HFFc6 (cell line): ENCODE measurements at regions not wholly inside any gene's neighbourhood (a gene's known extent, or its start where the extent isn't known, plus 50 kb on each side); places are given as distances from the start of the nearest gene placed in this dataset.

ENCODE experiments used
- DNase-seq: peaks from one replicate; pipeline ENCODE4 v3.0.0-alpha.2; 2018
- H3K27ac Mint-ChIP-seq: 2 replicates; pipeline ENCODE4 v1.8.0; 2020; ENCODE audit warnings: mild to moderate bottlenecking, mixed read lengths
- H3K27me3 Mint-ChIP-seq: 2 replicates; pipeline ENCODE4 v1.8.0; 2021; ENCODE audit warnings: mild to moderate bottlenecking, moderate library complexity, mixed read lengths; ENCODE audit not compliant: insufficient read depth
- H3K36me3 Mint-ChIP-seq: 2 replicates; pipeline ENCODE4 v1.8.0; 2021; ENCODE audit warnings: low read depth, mixed read lengths
- H3K4me1 Mint-ChIP-seq: 2 replicates; pipeline ENCODE4 v1.8.0; 2020; ENCODE audit warnings: low read depth, mixed read lengths
- H3K4me3 Mint-ChIP-seq: 2 replicates; pipeline ENCODE4 v1.8.0; 2020; ENCODE audit warnings: mild to moderate bottlenecking, moderate library complexity, mixed read lengths
- H3K9me3 Mint-ChIP-seq: 2 replicates; pipeline ENCODE4 v1.8.0; 2020; ENCODE audit warnings: mild to moderate bottlenecking, mixed read lengths
- CTCF ChIP-seq: fragments of 200-600 bp; sonication (generic); IDR thresholded peaks from 2 replicates; pipeline ENCODE4 v1.5.0; 2021; ENCODE audit warnings: antibody characterized with exemption, mild to moderate bottlenecking

- H3K27me3 Mint-ChIP-seq, result no peaks in the 10 kb centered on the region
- no peak for TF ChIP-seq CTCF
- peaks cover 11% of the 10 kb centered on the region; the same call in 1 of the 2 replicates for H3K9me3 Mint-ChIP-seq
- H3K27ac Mint-ChIP-seq, result no peak overlapping the region
- H3K36me3 Mint-ChIP-seq, result peaks cover 15% of the 10 kb centered on the region; the same call in 1 of the 2 replicates
- no peak for DNase-seq
- H3K4me3 Mint-ChIP-seq, result no peak overlapping the region
- peaks cover 28% of the 10 kb centered on the region for H3K4me1 Mint-ChIP-seq
Observed at GRCh38 chr2:226575928-226576327, 223.7 kb downstream of the IRS1 start.

GRCh38 chr2:226573158-226573557 lies 226.5 kb downstream of the IRS1 start:
- H3K27ac Mint-ChIP-seq, result no peak overlapping the region

GRCh38 chr2:226564667-226565066 lies 235.0 kb downstream of the IRS1 start:
- no peak overlapping the region for H3K4me3 Mint-ChIP-seq
- H3K9me3 Mint-ChIP-seq, result no peaks in the 10 kb centered on the region
- no peaks in the 10 kb centered on the region for H3K36me3 Mint-ChIP-seq
- no peak for TF ChIP-seq CTCF
- no peak for DNase-seq
- H3K4me1 Mint-ChIP-seq, result no peaks in the 10 kb centered on the region
- no peaks in the 10 kb centered on the region for H3K27me3 Mint-ChIP-seq
- no peak overlapping the region for H3K27ac Mint-ChIP-seq

More at GRCh38 chr2:226573158-226573557, 226.5 kb downstream of the IRS1 start:
- TF ChIP-seq CTCF, result no peak
- Mint-ChIP-seq H3K4me1 (peaks cover under 1% of the 10 kb centered on the region; the same call in 1 of the 2 replicates), H3K4me3 (no peak overlapping the region), H3K36me3 (peaks cover 5% of the 10 kb centered on the region; the same call in 1 of the 2 replicates), H3K9me3 (no peaks in the 10 kb centered on the region), H3K27me3 (no peaks in the 10 kb centered on the region)
- no peak for DNase-seq

GRCh38 chr2:226561962-226562361 lies 237.7 kb downstream of the IRS1 start:
- peaks cover 2% of the 10 kb centered on the region for H3K4me1 Mint-ChIP-seq
- H3K36me3 Mint-ChIP-seq, result no peaks in the 10 kb centered on the region
- H3K27ac Mint-ChIP-seq, result no peak overlapping the region
- H3K27me3 Mint-ChIP-seq, result peaks cover 1% of the 10 kb centered on the region
- no peak overlapping the region for H3K4me3 Mint-ChIP-seq
- no peak for DNase-seq
- no peaks in the 10 kb centered on the region for H3K9me3 Mint-ChIP-seq
- no peak for TF ChIP-seq CTCF

- Mint-ChIP-seq H3K4me1 (peaks cover 17% of the 10 kb centered on the region), H3K9me3 (no peaks in the 10 kb centered on the region), H3K27me3 (peaks cover 4% of the 10 kb centered on the region), H3K27ac (no peak overlapping the region), H3K4me3 (no peak overlapping the region), H3K36me3 (no peaks in the 10 kb centered on the region)
- no peak for TF ChIP-seq CTCF
- DNase-seq, result no peak
Observed at GRCh38 chr2:226560325-226560724, 239.3 kb downstream of the IRS1 start.

GRCh38 chr2:226559536-226559935 lies 240.1 kb downstream of the IRS1 start:
- H3K27me3 Mint-ChIP-seq, result peaks cover 4% of the 10 kb centered on the region
- H3K27ac Mint-ChIP-seq, result no peak overlapping the region
- H3K4me3 Mint-ChIP-seq, result no peak overlapping the region
- no peaks in the 10 kb centered on the region for H3K36me3 Mint-ChIP-seq
- no peak for TF ChIP-seq CTCF
- no peaks in the 10 kb centered on the region for H3K9me3 Mint-ChIP-seq
- H3K4me1 Mint-ChIP-seq, result peaks cover 22% of the 10 kb centered on the region
- DNase-seq, result no peak
